Neural progenitor cell (in vitro differentiated cells): ENCODE measurements at regions not wholly inside any gene's neighbourhood (a gene's known extent, or its start where the extent isn't known, plus 50 kb on each side); places are given as distances from the start of the nearest gene placed in this dataset.
A peak's percentile ranks its signal among the peaks of the same experiment; 100 is the strongest.

Experiments used
- DNase-seq: peaks from one replicate; pipeline ENCODE4 v3.0.0-alpha.2; 2016; ENCODE audit warnings: low spot score
- H2AFZ ChIP-seq: fragments of 200-600 bp; sonication (generic); replicated peaks from 2 replicates; pipeline ENCODE4 v1.6.1; 2016; ENCODE audit warnings: antibody characterized with exemption
- H3F3A ChIP-seq: fragments of 200-600 bp; sonication (generic); 2 replicates; pipeline ENCODE4 v1.6.1; 2016; ENCODE audit warnings: antibody characterized with exemption, low read depth
- H3K27ac ChIP-seq: fragments of 200-600 bp; sonication (generic); 2 replicates; pipeline ENCODE4 v1.5.1; 2016; ENCODE audit warnings: mild to moderate bottlenecking
- H3K27me3 ChIP-seq: fragments of 200-600 bp; sonication (generic); 2 replicates; pipeline ENCODE4 v1.6.1; 2016; ENCODE audit warnings: mild to moderate bottlenecking, moderate library complexity
- H3K36me3 ChIP-seq: fragments of 200-600 bp; sonication (generic); 2 replicates; pipeline ENCODE4 v1.5.1; 2016
- H3K4me1 ChIP-seq: fragments of 200-600 bp; sonication (generic); 2 replicates; pipeline ENCODE4 v1.6.1; 2016; ENCODE audit warnings: mixed run types
- H3K4me2 ChIP-seq: fragments of 200-600 bp; sonication (generic); 2 replicates; pipeline ENCODE4 v1.6.1; 2016
- H3K4me3 ChIP-seq: fragments of 200-600 bp; sonication (generic); 2 replicates; pipeline ENCODE4 v1.5.1; 2016
- H3K79me2 ChIP-seq: fragments of 200-600 bp; sonication (generic); 2 replicates; pipeline ENCODE4 v1.6.1; 2016; ENCODE audit warnings: low read depth
- H3K9ac ChIP-seq: fragments of 200-600 bp; sonication (generic); 2 replicates; pipeline ENCODE4 v1.6.1; 2016
- H3K9me3 ChIP-seq: fragments of 200-600 bp; sonication (generic); 2 replicates; pipeline ENCODE4 v1.5.1; 2016; ENCODE audit warnings: low read depth
- H4K20me1 ChIP-seq: fragments of 200-600 bp; sonication (generic); 2 replicates; pipeline ENCODE4 v1.6.1; 2016; ENCODE audit warnings: low read depth
- H3K27ac Mint-ChIP-seq: 3 replicates; pipeline ENCODE4 v1.8.0; 2021; ENCODE audit warnings: mixed read lengths
- H3K27me3 Mint-ChIP-seq: 2 replicates; pipeline ENCODE4 v1.8.0; 2022; ENCODE audit warnings: low read depth, mild to moderate bottlenecking, inconsistent platforms, moderate library complexity, mixed read lengths; ENCODE audit not compliant: insufficient read depth
- H3K36me3 Mint-ChIP-seq: 3 replicates; pipeline ENCODE4 v1.8.0; 2021; ENCODE audit warnings: mixed read lengths
- H3K4me1 Mint-ChIP-seq: 3 replicates; pipeline ENCODE4 v1.8.0; 2021; ENCODE audit warnings: mixed read lengths
- H3K4me3 Mint-ChIP-seq: 3 replicates; pipeline ENCODE4 v1.8.0; 2021; ENCODE audit warnings: mild to moderate bottlenecking, moderate library complexity, mixed read lengths
- H3K9me3 Mint-ChIP-seq: 3 replicates; pipeline ENCODE4 v1.8.0; 2020; ENCODE audit warnings: mixed read lengths
- CTCF ChIP-seq: fragments of 200-600 bp; sonication (generic); IDR thresholded peaks from 2 replicates; pipeline ENCODE4 v1.5.1; 2017; ENCODE audit warnings: antibody characterized with exemption, mild to moderate bottlenecking
- EZH2 ChIP-seq: fragments of 200-600 bp; sonication (generic); IDR thresholded peaks from 2 replicates; pipeline ENCODE4 v1.6.1; 2017; ENCODE audit warnings: antibody characterized with exemption, mild to moderate bottlenecking, moderate library complexity
- EZH2phosphoT487 ChIP-seq: fragments of 200-600 bp; sonication (generic); IDR thresholded peaks from 2 replicates; pipeline ENCODE4 v1.6.1; 2017; ENCODE audit warnings: antibody characterized with exemption

- Histone ChIP-seq H2AFZ (no peak overlapping the region), H3K9me3 (no peaks in the 10 kb centered on the region), H3K79me2 (no peaks in the 10 kb centered on the region), H3K4me2 (no peak overlapping the region), H4K20me1 (no peaks in the 10 kb centered on the region), H3K4me1 (no peaks in the 10 kb centered on the region), H3K27me3 (no peaks in the 10 kb centered on the region), H3K27ac (no peak overlapping the region), H3K36me3 (no peaks in the 10 kb centered on the region), H3K4me3 (no peak overlapping the region), H3K9ac (no peak overlapping the region), H3F3A (no peaks in the 10 kb centered on the region)
- no peak for TF ChIP-seq EZH2
- no peak for TF ChIP-seq EZH2phosphoT487
- TF ChIP-seq CTCF, result no peak
- Mint-ChIP-seq H3K4me3 (no peak overlapping the region), H3K9me3 (peaks cover 3% of the 10 kb centered on the region), H3K27ac (no peak overlapping the region), H3K4me1 (no peaks in the 10 kb centered on the region), H3K36me3 (no peaks in the 10 kb centered on the region), H3K27me3 (no peaks in the 10 kb centered on the region)
- no peak for DNase-seq
Measured at GRCh38 chr13:37453246-37453645, 145.3 kb downstream of the POSTN start.

- Mint-ChIP-seq H3K36me3 (no peaks in the 10 kb centered on the region), H3K27ac (no peak overlapping the region), H3K27me3 (peaks cover 3% of the 10 kb centered on the region)
Measured at GRCh38 chr13:37450276-37450675, 148.3 kb downstream of the POSTN start.

GRCh38 chr13:37448153-37448552 lies 150.4 kb downstream of the POSTN start:
- H3K4me1 Mint-ChIP-seq, result no peaks in the 10 kb centered on the region
- H3K9me3 Mint-ChIP-seq, result no peaks in the 10 kb centered on the region
- Histone ChIP-seq H3K36me3 (no peaks in the 10 kb centered on the region), H3K4me1 (no peaks in the 10 kb centered on the region), H2AFZ (peak overlapping the region; percentile 59), H3K27me3 (no peaks in the 10 kb centered on the region), H3K4me2 (no peak overlapping the region), H3K9ac (no peak overlapping the region), H3K4me3 (no peak overlapping the region), H4K20me1 (no peaks in the 10 kb centered on the region), H3K79me2 (no peaks in the 10 kb centered on the region), H3F3A (no peaks in the 10 kb centered on the region), H3K9me3 (no peaks in the 10 kb centered on the region), H3K27ac (no peak overlapping the region)
- H3K4me3 Mint-ChIP-seq, result no peak overlapping the region
- no peak for DNase-seq
- no peak overlapping the region for H3K27ac Mint-ChIP-seq
- no peak for TF ChIP-seq CTCF
- no peak for TF ChIP-seq EZH2
- no peak for TF ChIP-seq EZH2phosphoT487
- no peaks in the 10 kb centered on the region for H3K36me3 Mint-ChIP-seq
- peaks cover 3% of the 10 kb centered on the region for H3K27me3 Mint-ChIP-seq

More at GRCh38 chr13:37450276-37450675, 148.3 kb downstream of the POSTN start:
- no peak overlapping the region for H3K27ac ChIP-seq
- no peak for DNase-seq
- no peak overlapping the region for H3K4me3 Mint-ChIP-seq
- H3K79me2 ChIP-seq, result no peaks in the 10 kb centered on the region
- no peak overlapping the region for H3K4me2 ChIP-seq
- no peaks in the 10 kb centered on the region for H3K27me3 ChIP-seq
- H3K4me1 ChIP-seq, result no peaks in the 10 kb centered on the region
- no peaks in the 10 kb centered on the region for H3K9me3 ChIP-seq
- H3F3A ChIP-seq, result no peaks in the 10 kb centered on the region
- no peak for TF ChIP-seq EZH2
- no peak overlapping the region for H3K9ac ChIP-seq
- H2AFZ ChIP-seq, result no peak overlapping the region
- peaks cover 3% of the 10 kb centered on the region for H3K9me3 Mint-ChIP-seq
- no peak overlapping the region for H3K4me3 ChIP-seq
- no peaks in the 10 kb centered on the region for H4K20me1 ChIP-seq
- no peaks in the 10 kb centered on the region for H3K4me1 Mint-ChIP-seq
- H3K36me3 ChIP-seq, result no peaks in the 10 kb centered on the region

GRCh38 chr13:37446503-37446902 lies 152.1 kb downstream of the POSTN start:
- Mint-ChIP-seq H3K27me3 (peaks cover 3% of the 10 kb centered on the region), H3K36me3 (no peaks in the 10 kb centered on the region), H3K9me3 (no peaks in the 10 kb centered on the region), H3K4me1 (no peaks in the 10 kb centered on the region), H3K27ac (no peak overlapping the region), H3K4me3 (no peak overlapping the region)
- Histone ChIP-seq H3F3A (no peaks in the 10 kb centered on the region), H3K4me1 (no peaks in the 10 kb centered on the region), H3K27ac (no peak overlapping the region), H3K27me3 (no peaks in the 10 kb centered on the region), H3K36me3 (no peaks in the 10 kb centered on the region), H2AFZ (no peak overlapping the region), H3K9ac (no peak overlapping the region), H3K9me3 (no peaks in the 10 kb centered on the region), H3K4me2 (no peak overlapping the region), H4K20me1 (no peaks in the 10 kb centered on the region), H3K79me2 (no peaks in the 10 kb centered on the region), H3K4me3 (no peak overlapping the region)
- DNase-seq, result no peak
- TF ChIP-seq CTCF (no peak), EZH2phosphoT487 (no peak), EZH2 (no peak)
